D341Med (cell line): ENCODE measurements at regions not wholly inside any gene's neighbourhood (a gene's known extent, or its start where the extent isn't known, plus 50 kb on each side); places are given as distances from the start of the nearest gene placed in this dataset.

Experiments
- DNase-seq: peaks from one replicate; pipeline ENCODE4 v3.0.0; 2012; ENCODE audit warnings: low spot score

GRCh38 chr1:117809764-117810163, 119.7 kb downstream of the GDAP2 start:
- no peak for DNase-seq

- DNase-seq, result no peak
These were observed 118.9 kb downstream of the GDAP2 start for GRCh38 chr1:117810553-117810952.

GRCh38 chr1:117812869-117813511, 116.4 kb downstream of the GDAP2 start:
- DNase-seq, result no peak
